IPS-20b (cell line): ENCODE measurements at regions not wholly inside any gene's neighbourhood (a gene's known extent, or its start where the extent isn't known, plus 50 kb on each side); places are given as distances from the start of the nearest gene placed in this dataset.

Experiments
- H3K27ac ChIP-seq: one replicate; pipeline ENCODE4 v1.5.1; 2013; ENCODE audit warnings: low read length
- H3K27me3 ChIP-seq: 2 replicates; pipeline ENCODE4 v1.6.1; 2013; ENCODE audit warnings: mild to moderate bottlenecking, low read length, inconsistent platforms; ENCODE audit not compliant: insufficient read depth
- H3K36me3 ChIP-seq: 2 replicates; pipeline ENCODE4 v1.6.1; 2013; ENCODE audit warnings: low read depth, mild to moderate bottlenecking, inconsistent platforms, low read length, moderate library complexity; ENCODE audit not compliant: insufficient read depth
- H3K4me1 ChIP-seq: 2 replicates; pipeline ENCODE4 v1.6.1; 2013; ENCODE audit warnings: mild to moderate bottlenecking, control low read depth, inconsistent platforms, low read length, moderate library complexity; ENCODE audit not compliant: insufficient read depth
- H3K4me3 ChIP-seq: 2 replicates; pipeline ENCODE4 v1.5.1; 2013; ENCODE audit warnings: mild to moderate bottlenecking, low read length, inconsistent platforms
- H3K9ac ChIP-seq: 2 replicates; pipeline ENCODE4 v1.6.1; 2013; ENCODE audit warnings: low read depth, mild to moderate bottlenecking, inconsistent platforms, low read length, moderate library complexity
- H3K9me3 ChIP-seq: 2 replicates; pipeline ENCODE4 v1.6.1; 2013; ENCODE audit warnings: mild to moderate bottlenecking, low read depth, low read length, inconsistent platforms; ENCODE audit not compliant: insufficient read depth

DNA sequence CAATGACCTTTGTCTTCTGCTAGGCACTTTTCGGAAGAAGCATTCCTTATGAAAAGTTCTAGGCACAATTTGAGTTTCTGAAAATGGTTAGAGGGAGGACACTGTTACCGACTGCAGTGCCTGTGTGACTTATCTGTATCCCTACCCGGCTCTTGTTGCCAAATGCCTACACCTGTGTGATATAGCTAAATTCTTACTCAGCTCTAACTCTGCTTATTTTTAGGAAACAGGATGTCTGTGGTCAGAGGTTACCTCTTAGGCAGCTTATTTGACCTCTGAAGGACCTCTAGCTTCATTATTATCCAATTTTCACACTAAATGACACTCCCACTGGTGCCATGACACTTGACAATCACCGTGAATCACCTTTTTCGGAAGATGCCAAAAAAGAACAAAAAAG lies 561.1 kb upstream of the SMIM31 start:
- no peaks in the 10 kb centered on the region for H3K4me1 ChIP-seq
- H3K27me3 ChIP-seq: no peaks in the 10 kb centered on the region
- H3K27ac ChIP-seq: no peak overlapping the region
- no peak overlapping the region for H3K9ac ChIP-seq
- no peak overlapping the region for H3K4me3 ChIP-seq
- H3K36me3 ChIP-seq: no peaks in the 10 kb centered on the region
- no peaks in the 10 kb centered on the region for H3K9me3 ChIP-seq

DNA sequence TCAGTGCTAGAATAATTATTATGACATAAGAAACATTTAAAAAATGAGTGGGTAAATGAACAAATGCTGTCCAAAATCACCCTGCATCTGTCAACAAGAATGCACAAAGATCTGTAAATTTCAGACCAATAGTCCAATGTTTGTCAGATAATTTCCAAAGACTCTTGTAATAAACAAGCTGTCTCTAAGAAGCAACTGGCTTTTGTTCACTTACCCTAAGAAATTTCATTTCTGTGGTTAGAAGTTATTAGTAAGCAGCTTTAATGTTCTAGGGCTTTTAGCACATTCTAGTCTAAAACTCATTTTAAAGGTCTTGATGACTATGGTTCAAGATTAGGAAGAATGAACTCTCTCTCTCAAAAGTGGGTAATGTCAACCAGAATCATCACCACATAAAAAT lies 560.3 kb upstream of the SMIM31 start:
- no peaks in the 10 kb centered on the region for H3K27me3 ChIP-seq
- no peaks in the 10 kb centered on the region for H3K9me3 ChIP-seq
- H3K36me3 ChIP-seq: no peaks in the 10 kb centered on the region
- no peak overlapping the region for H3K4me3 ChIP-seq
- H3K9ac ChIP-seq: no peak overlapping the region
- no peaks in the 10 kb centered on the region for H3K4me1 ChIP-seq
- no peak overlapping the region for H3K27ac ChIP-seq

- Histone ChIP-seq H3K36me3 (no peaks in the 10 kb centered on the region), H3K9ac (no peak overlapping the region), H3K27ac (no peak overlapping the region), H3K27me3 (no peaks in the 10 kb centered on the region), H3K9me3 (no peaks in the 10 kb centered on the region), H3K4me3 (no peak overlapping the region), H3K4me1 (no peaks in the 10 kb centered on the region)
These were observed 556.4 kb upstream of the SMIM31 start for GRCh38 chr4:164197556-164197955.

DNA sequence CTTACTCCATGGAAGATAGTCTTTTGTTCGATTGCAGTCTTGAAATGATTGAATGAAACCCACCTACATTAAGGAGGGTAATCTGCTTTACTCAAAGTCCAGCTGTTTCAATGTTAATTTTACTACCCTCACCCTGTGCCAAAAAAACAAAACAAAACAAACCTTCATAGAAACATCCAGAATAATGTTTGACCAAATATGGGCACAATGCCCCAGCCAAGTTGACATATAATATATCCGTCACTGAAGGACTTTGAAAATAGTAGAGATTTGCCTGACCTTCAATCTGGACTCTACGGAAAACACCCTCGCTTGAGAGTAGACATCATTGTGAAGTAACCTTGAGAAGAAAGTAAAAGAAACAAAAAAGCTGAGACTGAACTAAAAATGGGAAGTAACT lies 550.5 kb upstream of the SMIM31 start:
- H3K9ac ChIP-seq: no peak overlapping the region
- H3K27me3 ChIP-seq: no peaks in the 10 kb centered on the region
- no peak overlapping the region for H3K4me3 ChIP-seq
- H3K9me3 ChIP-seq: no peaks in the 10 kb centered on the region
- no peaks in the 10 kb centered on the region for H3K36me3 ChIP-seq
- H3K27ac ChIP-seq: no peak overlapping the region
- H3K4me1 ChIP-seq: peaks cover 10% of the 10 kb centered on the region; the same call in 1 of the 2 replicates

- H3K27me3 ChIP-seq: no peaks in the 10 kb centered on the region
- peaks cover 10% of the 10 kb centered on the region; the same call in 1 of the 2 replicates for H3K4me1 ChIP-seq
- no peaks in the 10 kb centered on the region for H3K9me3 ChIP-seq
- H3K9ac ChIP-seq: no peak overlapping the region
- no peaks in the 10 kb centered on the region for H3K36me3 ChIP-seq
- no peak overlapping the region for H3K4me3 ChIP-seq
- peak overlapping the region; percentile 12 for H3K27ac ChIP-seq
These were observed 549.5 kb upstream of the SMIM31 start for GRCh38 chr4:164204434-164204833.

DNA sequence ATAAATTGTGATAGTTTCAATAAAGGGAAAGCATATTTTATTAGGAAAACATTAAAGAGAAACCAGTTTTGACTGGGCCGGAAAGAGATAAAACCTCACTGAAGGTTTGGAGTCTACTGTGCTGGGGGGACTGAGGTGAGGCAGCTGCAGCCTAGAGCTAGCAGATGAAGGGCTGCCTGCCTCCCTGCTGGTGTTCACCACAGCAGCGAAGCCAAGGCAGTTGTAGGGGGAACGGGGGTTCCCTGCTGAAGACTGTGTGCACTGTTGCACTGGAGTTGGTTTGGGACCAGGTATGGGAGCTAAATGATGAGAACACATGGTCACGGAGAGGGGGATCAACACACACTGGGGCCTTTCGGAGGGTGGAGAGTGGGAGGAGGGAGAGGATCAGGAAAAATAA lies 546.5 kb upstream of the SMIM31 start:
- Histone ChIP-seq H3K27me3 (no peaks in the 10 kb centered on the region), H3K4me3 (no peak overlapping the region), H3K4me1 (peaks cover 10% of the 10 kb centered on the region), H3K36me3 (no peaks in the 10 kb centered on the region), H3K9me3 (no peaks in the 10 kb centered on the region), H3K9ac (no peak overlapping the region), H3K27ac (no peak overlapping the region)

GRCh38 chr4:164210377-164210776 lies 543.6 kb upstream of the SMIM31 start:
- Histone ChIP-seq H3K36me3 (no peaks in the 10 kb centered on the region), H3K4me1 (no peaks in the 10 kb centered on the region; the same call in none of the 2 replicates), H3K4me3 (no peak overlapping the region), H3K9ac (no peak overlapping the region), H3K9me3 (no peaks in the 10 kb centered on the region), H3K27me3 (no peaks in the 10 kb centered on the region), H3K27ac (no peak overlapping the region)

DNA sequence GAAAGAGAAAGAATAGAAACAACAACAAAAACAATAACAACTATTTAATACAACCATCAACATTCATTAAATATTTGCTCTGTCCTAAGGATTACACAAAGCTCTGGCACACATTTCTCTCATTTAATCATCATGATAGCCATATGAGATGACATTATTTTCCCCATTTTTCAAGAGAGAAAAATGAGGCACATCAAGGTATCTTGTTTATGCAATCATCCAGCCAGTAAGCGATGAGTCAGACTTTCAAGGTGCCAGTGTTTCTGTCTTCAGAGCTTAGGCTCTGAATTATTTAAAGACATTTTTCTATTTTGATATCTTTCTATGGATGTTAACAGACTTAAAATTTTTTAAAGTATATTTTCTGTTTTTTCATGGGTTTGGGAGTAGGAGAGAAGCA lies 541.8 kb upstream of the SMIM31 start:
- no peaks in the 10 kb centered on the region for H3K9me3 ChIP-seq
- no peaks in the 10 kb centered on the region for H3K27me3 ChIP-seq
- no peak overlapping the region for H3K27ac ChIP-seq
- no peak overlapping the region for H3K9ac ChIP-seq
- H3K4me3 ChIP-seq: no peak overlapping the region
- no peaks in the 10 kb centered on the region for H3K36me3 ChIP-seq
- no peaks in the 10 kb centered on the region; the same call in none of the 2 replicates for H3K4me1 ChIP-seq

- Histone ChIP-seq H3K4me3 (no peak overlapping the region), H3K27ac (no peak overlapping the region), H3K36me3 (no peaks in the 10 kb centered on the region), H3K27me3 (no peaks in the 10 kb centered on the region), H3K9ac (no peak overlapping the region), H3K9me3 (no peaks in the 10 kb centered on the region), H3K4me1 (no peaks in the 10 kb centered on the region; the same call in none of the 2 replicates)
These were observed 541.2 kb upstream of the SMIM31 start for GRCh38 chr4:164212714-164213113.

DNA sequence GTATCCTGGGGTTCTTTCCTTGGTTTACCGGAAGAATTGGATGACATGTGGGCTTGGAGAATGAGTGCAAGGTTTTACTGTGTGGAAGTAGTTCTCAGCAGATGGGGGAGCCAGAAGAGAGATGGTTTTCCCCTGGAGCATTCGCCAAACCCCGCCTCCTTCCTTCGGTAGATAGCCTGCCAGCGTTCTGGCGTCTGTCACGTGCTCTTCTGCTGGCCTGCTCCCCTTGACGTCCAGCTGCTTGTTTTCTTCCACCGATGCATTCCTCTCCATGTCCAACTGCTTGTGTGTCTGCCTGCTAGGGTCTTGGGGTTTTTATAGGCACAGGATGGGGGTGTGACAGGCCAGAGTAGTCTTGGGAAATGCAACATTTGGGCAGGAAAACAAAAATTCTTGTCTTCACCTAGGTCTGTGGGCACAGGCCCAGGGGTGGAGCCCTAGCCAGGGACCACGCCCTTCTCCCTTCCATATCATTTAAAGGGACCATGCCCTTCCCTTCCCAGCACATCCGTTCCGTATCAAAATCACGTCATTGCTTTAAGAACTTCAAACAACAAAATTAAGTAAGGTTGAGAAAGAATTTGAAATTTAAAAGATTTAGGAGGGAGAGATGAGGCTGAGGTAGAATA lies 538.7 kb upstream of the SMIM31 start:
- no peaks in the 10 kb centered on the region for H3K36me3 ChIP-seq
- no peaks in the 10 kb centered on the region; the same call in 1 of the 2 replicates for H3K4me1 ChIP-seq
- H3K27ac ChIP-seq: no peak overlapping the region

DNA sequence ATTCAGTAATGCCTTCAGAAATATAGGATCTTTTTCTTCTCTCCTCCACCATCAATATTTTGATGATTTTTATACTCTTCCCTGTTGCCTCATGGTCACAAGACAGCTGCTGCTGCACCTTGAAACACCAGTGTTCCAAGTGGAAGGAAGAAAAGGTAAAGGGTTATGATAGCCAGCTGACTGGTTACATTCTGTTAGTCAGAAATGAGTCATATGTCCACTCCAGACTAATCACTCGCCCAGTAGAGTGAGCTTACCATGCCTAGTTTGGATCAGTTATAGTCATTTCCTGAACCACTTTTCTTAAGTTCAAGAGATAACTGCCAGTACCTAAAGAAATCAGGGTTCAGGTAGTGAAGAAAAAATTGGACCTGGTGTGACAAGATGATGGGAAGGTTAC lies 532.3 kb upstream of the SMIM31 start:
- H3K4me1 ChIP-seq: no peaks in the 10 kb centered on the region
- no peaks in the 10 kb centered on the region for H3K9me3 ChIP-seq
- H3K27me3 ChIP-seq: no peaks in the 10 kb centered on the region
- H3K9ac ChIP-seq: no peak overlapping the region
- no peaks in the 10 kb centered on the region for H3K36me3 ChIP-seq
- H3K4me3 ChIP-seq: no peak overlapping the region
- H3K27ac ChIP-seq: no peak overlapping the region

More for the DNA sequence above, 538.7 kb upstream of the SMIM31 start:
- no peaks in the 10 kb centered on the region for H3K27me3 ChIP-seq
- H3K4me3 ChIP-seq: no peak overlapping the region
- no peak overlapping the region for H3K9ac ChIP-seq
- no peaks in the 10 kb centered on the region for H3K9me3 ChIP-seq

- no peak overlapping the region for H3K27ac ChIP-seq
- H3K4me1 ChIP-seq: no peaks in the 10 kb centered on the region
- H3K9me3 ChIP-seq: no peaks in the 10 kb centered on the region
- no peaks in the 10 kb centered on the region for H3K27me3 ChIP-seq
- H3K4me3 ChIP-seq: no peak overlapping the region
- no peaks in the 10 kb centered on the region for H3K36me3 ChIP-seq
- H3K9ac ChIP-seq: no peak overlapping the region
These were observed 529.1 kb upstream of the SMIM31 start for GRCh38 chr4:164224871-164225270.
